Right lobe of liver (tissue), 4 donors: ENCODE measurements at regions not wholly inside any gene's neighbourhood (a gene's known extent, or its start where the extent isn't known, plus 50 kb on each side); places are given as distances from the start of the nearest gene placed in this dataset.

Experiments
- CTCF ChIP-seq, 4 donors: fragments of 200-600 bp in 3 of 4; fragments of 450-650 bp in 1 of 4; IDR thresholded peaks; one replicate each; pipeline versions ENCODE4 v1.5.1 to v1.8.0; 2016 to 2022; ENCODE audit warnings: antibody characterized with exemption in 4 of 4, mild to moderate bottlenecking in 2 of 4
- POLR2A ChIP-seq: fragments of 450-650 bp; IDR thresholded peaks from one replicate; pipeline ENCODE4 v1.6.1; 2017; ENCODE audit warnings: antibody characterized with exemption, mild to moderate bottlenecking
- donor health status: DM: no; HTN: no; CAD: no.
- donor health status: DM: no; HTN: no; CAD: no.
- donor health status: DM: no; HTN: yes; CAD: no.

DNA sequence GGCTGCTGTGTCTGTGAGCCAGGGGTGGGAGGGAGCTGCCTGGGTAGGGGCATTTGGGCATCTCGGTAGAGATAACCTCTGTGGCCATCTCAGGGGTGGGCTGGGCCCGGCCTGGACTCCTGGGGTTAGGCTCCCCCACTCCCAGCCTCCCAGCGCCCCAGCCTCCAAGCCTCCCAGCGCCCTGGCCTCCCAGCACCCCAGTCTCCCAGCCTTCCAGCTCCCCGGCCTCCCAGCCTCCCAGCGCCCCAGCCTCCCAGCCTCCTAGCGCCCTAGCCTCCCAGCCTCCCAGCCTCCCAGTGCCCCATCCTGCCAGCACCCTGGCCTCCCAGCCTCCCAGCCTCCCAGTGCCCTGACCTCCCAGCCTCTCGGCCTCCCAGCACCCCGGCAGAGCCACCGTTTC lies 85.1 kb upstream of the TTC34 start:
- TF ChIP-seq CTCF (IDR thresholded peaks at IDR 0.05), result no peak
- TF ChIP-seq POLR2A, result no peak
